ENCODE measurements at regions not wholly inside any gene's neighbourhood (a gene's known extent, or its start where the extent isn't known, plus 50 kb on each side); places are given as distances from the start of the nearest gene placed in this dataset.

- no peak for TF ChIP-seq CTCF (conservative IDR thresholded peaks at IDR 0.05)
Measured at GRCh38 chr16:86881118-86881510, 302.8 kb downstream of the FOXL1 start.

GRCh38 chr16:86881861-86882273 lies 303.5 kb downstream of the FOXL1 start:
- 90 to 91% methylated on average over 14 to 15 of the region's 15 CpGs for WGBS, 2 experiments (ENCODE audit: insufficient coverage in 1 of 2, insufficient read length in 1 of 2)
- H3K4me1 Mint-ChIP-seq = peaks cover 3% of the 10 kb centered on the region

More at GRCh38 chr16:86881118-86881510, 302.8 kb downstream of the FOXL1 start:
- DNase-seq = no peak
- no peaks in the 10 kb centered on the region for H3K9me3 ChIP-seq (ENCODE audit: control insufficient read depth, low read length)
- H3K4me1 ChIP-seq (ENCODE audit: control insufficient read depth, insufficient read depth, low read length) = no peaks in the 10 kb centered on the region
- no peak overlapping the region for H3K9ac ChIP-seq (ENCODE audit: extremely low read depth, low read length, poor library complexity, severe bottlenecking)
- WGBS, 2 experiments (ENCODE audit: insufficient coverage in 1 of 2, insufficient read length in 1 of 2) = 85 to 91% methylated on average over 10 to 12 of the region's 12 CpGs
- Mint-ChIP-seq H3K36me3 (ENCODE audit: low read depth) (no peaks in the 10 kb centered on the region), H3K27ac (no peak overlapping the region), H3K9me3 (no peaks in the 10 kb centered on the region), H3K4me1 (no peaks in the 10 kb centered on the region), H3K27me3 (ENCODE audit: insufficient read depth) (peaks cover 3% of the 10 kb centered on the region), H3K4me3 (no peak overlapping the region)
- no peak overlapping the region for H3K4me3 ChIP-seq (ENCODE audit: low read length)
- H3K27ac ChIP-seq (ENCODE audit: low read depth, low read length) = no peak overlapping the region
- H3K36me3 ChIP-seq (ENCODE audit: control insufficient read depth, insufficient read depth, low read length) = no peaks in the 10 kb centered on the region
- no peaks in the 10 kb centered on the region for H3K27me3 ChIP-seq (ENCODE audit: control insufficient read depth, insufficient read depth, low read length, poor library complexity, severe bottlenecking)

GRCh38 chr16:86882586-86883280 lies 304.4 kb downstream of the FOXL1 start:
- no peak overlapping the region for H3K4me3 Mint-ChIP-seq
- no peak for DNase-seq
- Histone ChIP-seq H3K9ac (ENCODE audit: extremely low read depth, low read length, poor library complexity, severe bottlenecking) (no peak overlapping the region), H3K4me1 (ENCODE audit: control insufficient read depth, insufficient read depth, low read length) (no peaks in the 10 kb centered on the region), H3K36me3 (ENCODE audit: control insufficient read depth, insufficient read depth, low read length) (no peaks in the 10 kb centered on the region), H3K27ac (ENCODE audit: low read depth, low read length) (no peak overlapping the region), H3K27me3 (ENCODE audit: control insufficient read depth, insufficient read depth, low read length, poor library complexity, severe bottlenecking) (no peaks in the 10 kb centered on the region), H3K4me3 (ENCODE audit: low read length) (no peak overlapping the region), H3K9me3 (ENCODE audit: control insufficient read depth, low read length) (no peaks in the 10 kb centered on the region)
- no peaks in the 10 kb centered on the region for H3K27me3 Mint-ChIP-seq (ENCODE audit: insufficient read depth)
- H3K4me1 Mint-ChIP-seq = peaks cover 4% of the 10 kb centered on the region
- WGBS, 2 experiments (ENCODE audit: insufficient coverage in 1 of 2, insufficient read length in 1 of 2) = 80 to 87% methylated on average over 5 to 6 of the region's 6 CpGs
- no peak overlapping the region for H3K27ac Mint-ChIP-seq
- no peaks in the 10 kb centered on the region for H3K9me3 Mint-ChIP-seq
- no peak for TF ChIP-seq CTCF (conservative IDR thresholded peaks at IDR 0.05)
- no peaks in the 10 kb centered on the region for H3K36me3 Mint-ChIP-seq (ENCODE audit: low read depth)

More at GRCh38 chr16:86881861-86882273, 303.5 kb downstream of the FOXL1 start:
- H3K9ac ChIP-seq (ENCODE audit: extremely low read depth, low read length, poor library complexity, severe bottlenecking) = no peak overlapping the region
- no peaks in the 10 kb centered on the region for H3K27me3 ChIP-seq (ENCODE audit: control insufficient read depth, insufficient read depth, low read length, poor library complexity, severe bottlenecking)
- no peaks in the 10 kb centered on the region for H3K36me3 Mint-ChIP-seq (ENCODE audit: low read depth)
- no peak overlapping the region for H3K27ac ChIP-seq (ENCODE audit: low read depth, low read length)
- H3K9me3 Mint-ChIP-seq = no peaks in the 10 kb centered on the region
- TF ChIP-seq CTCF (conservative IDR thresholded peaks at IDR 0.05) = no peak
- H3K4me3 ChIP-seq (ENCODE audit: low read length) = no peak overlapping the region
- H3K36me3 ChIP-seq (ENCODE audit: control insufficient read depth, insufficient read depth, low read length) = no peaks in the 10 kb centered on the region
- H3K27ac Mint-ChIP-seq = no peak overlapping the region
- no peak overlapping the region for H3K4me3 Mint-ChIP-seq
- peaks cover 3% of the 10 kb centered on the region for H3K27me3 Mint-ChIP-seq (ENCODE audit: insufficient read depth)
- no peaks in the 10 kb centered on the region for H3K9me3 ChIP-seq (ENCODE audit: control insufficient read depth, low read length)
- H3K4me1 ChIP-seq (ENCODE audit: control insufficient read depth, insufficient read depth, low read length) = no peaks in the 10 kb centered on the region
- no peak for DNase-seq

Data from endodermal cell (in vitro differentiated cells).